HG02938 (cell line): ENCODE measurements at regions not wholly inside any gene's neighbourhood (a gene's known extent, or its start where the extent isn't known, plus 50 kb on each side); places are given as distances from the start of the nearest gene placed in this dataset.

Experiments
- ATAC-seq: cut with Tn5 transposase; IDR thresholded peaks from one replicate; pipeline ENCODE4 v1.9.1; 2021; ENCODE audit warnings: mild to moderate bottlenecking, moderate library complexity; ENCODE audit not compliant: unreplicated experiment

GRCh38 chr2:59561281-59561680 is 992.2 kb downstream of the BCL11A start:
- no peak for ATAC-seq

- no peak for ATAC-seq
These were observed 992.7 kb downstream of the BCL11A start for GRCh38 chr2:59560769-59561168.

- ATAC-seq: no peak
These were observed 1012.6 kb downstream of the BCL11A start for GRCh38 chr2:59540864-59541263.

- no peak for ATAC-seq
These were observed 1015.0 kb downstream of the BCL11A start for GRCh38 chr2:59538398-59538911.

GRCh38 chr2:59532808-59533207 is 1020.6 kb downstream of the BCL11A start:
- ATAC-seq: no peak

- ATAC-seq: no peak
These were observed 1023.2 kb downstream of the BCL11A start for GRCh38 chr2:59530258-59530657.

GRCh38 chr2:59529726-59530125 is 1023.7 kb downstream of the BCL11A start:
- ATAC-seq: no peak

GRCh38 chr2:59528525-59528924 is 1024.9 kb downstream of the BCL11A start:
- ATAC-seq: no peak

- ATAC-seq: no peak
These were observed 1050.5 kb downstream of the BCL11A start for GRCh38 chr2:59502981-59503380.

- ATAC-seq: no peak
These were observed 1062.5 kb downstream of the BCL11A start for GRCh38 chr2:59490994-59491393.

GRCh38 chr2:59490192-59490591 is 1063.3 kb downstream of the BCL11A start:
- no peak for ATAC-seq

- ATAC-seq: no peak
These were observed 1068.8 kb downstream of the BCL11A start for GRCh38 chr2:59484673-59485072.

GRCh38 chr2:59463426-59463825 is 1090.0 kb downstream of the BCL11A start:
- no peak for ATAC-seq

- no peak for ATAC-seq
These were observed 1090.8 kb downstream of the BCL11A start for GRCh38 chr2:59462422-59463197.

GRCh38 chr2:59461127-59461526 is 1092.3 kb downstream of the BCL11A start:
- no peak for ATAC-seq

- no peak for ATAC-seq
These were observed 1094.7 kb downstream of the BCL11A start for GRCh38 chr2:59458800-59459199.

- no peak for ATAC-seq
These were observed 1097.2 kb downstream of the BCL11A start for GRCh38 chr2:59456285-59456684.

- ATAC-seq: no peak
These were observed 1104.2 kb downstream of the BCL11A start for GRCh38 chr2:59449274-59449673.

- no peak for ATAC-seq
These were observed 1113.0 kb downstream of the BCL11A start for GRCh38 chr2:59440491-59440890.

- no peak for ATAC-seq
These were observed 1117.8 kb downstream of the BCL11A start for GRCh38 chr2:59435635-59436034.

GRCh38 chr2:59428940-59429339 is 1124.5 kb downstream of the BCL11A start:
- no peak for ATAC-seq

- no peak for ATAC-seq
These were observed 1125.5 kb downstream of the BCL11A start for GRCh38 chr2:59427980-59428379.

- no peak for ATAC-seq
These were observed 1128.2 kb downstream of the BCL11A start for GRCh38 chr2:59425247-59425646.
